Right cardiac atrium (tissue), 5 donors: ENCODE measurements at regions not wholly inside any gene's neighbourhood (a gene's known extent, or its start where the extent isn't known, plus 50 kb on each side); places are given as distances from the start of the nearest gene placed in this dataset.
"Not testable (repeated sequence)": the region's sequence is repeated elsewhere in the genome, so short reads cannot be mapped to it uniquely, and the experiment has no call there.

Experiments
- ATAC-seq, 2 donors: fragments of 200-7000 bp; cut with Tn5 transposase; one replicate each; pipeline versions ENCODE4 v1.8.0 to v1.9.1; 2020; ENCODE audit warnings: moderate library complexity in 2 of 2, mild to moderate bottlenecking in 1 of 2
- DNase-seq, 3 donors: peaks; one replicate each; pipeline ENCODE4 v3.0.0-alpha.2; 2020
- H3K27ac ChIP-seq: one replicate; pipeline ENCODE4 v1.5.1; 2013; ENCODE audit warnings: mild to moderate bottlenecking, low read length, control low read depth, moderate library complexity
- H3K27me3 ChIP-seq: one replicate; pipeline ENCODE4 v1.6.1; 2013; ENCODE audit not compliant: control insufficient read depth, insufficient read depth
- H3K4me1 ChIP-seq: one replicate; pipeline ENCODE4 v1.6.1; 2013; ENCODE audit warnings: low read length; ENCODE audit not compliant: control insufficient read depth, insufficient read depth
- H3K4me3 ChIP-seq: one replicate; pipeline ENCODE4 v1.5.1; 2013; ENCODE audit warnings: low read length, control low read depth
- H3K9me3 ChIP-seq: one replicate; pipeline ENCODE4 v1.6.1; 2013; ENCODE audit warnings: low read length; ENCODE audit not compliant: control insufficient read depth
- WGBS: extraction: QIAGEN DNeasy Blood & Tissue Kit; methylation state at CpG from one replicate; pipeline ENCODE4 v1.1.7; 2013; 5-methylcytosine and 5-hydroxymethylcytosine counted together
- intact Hi-C, 4 donors: fragments of 100-400 bp; cut with DNase I; formaldehyde crosslinking; loops; one replicate each; pipeline versions ENCODE4 v1.11.0 to v1.14.0; 2022 to 2023
- donor health status: healthy with polysubstance abuse.
- donor health status: DM: no; HTN: yes; CAD: no.
- donor health status: DM: no; HTN: no; CAD: no.
- donor health status: DM: no; HTN: yes; CAD: no; lungs with severe emphysema.
- donor health status: DM: yes; HTN: yes; CAD: no.

GRCh38 chr14:105920803-105921755 lies 394.7 kb downstream of the TMEM121 start:
- WGBS: 88% methylated on average over 24 of the region's 24 CpGs
- DNase-seq: peak in 2 of 3 donors; percentile 25 to 26
- H3K4me3 ChIP-seq, intact Hi-C loops, H3K9me3 ChIP-seq, ATAC-seq, H3K27ac ChIP-seq, H3K4me1 ChIP-seq, H3K27me3 ChIP-seq: not testable (repeated sequence)

GRCh38 chr14:105921781-105922180 lies 395.4 kb downstream of the TMEM121 start:
- DNase-seq: peak in 2 of 3 donors; percentile 11 to 30

GRCh38 chr14:105923520-105924191 lies 397.3 kb downstream of the TMEM121 start:
- DNase-seq, H3K4me1 ChIP-seq, ATAC-seq, H3K9me3 ChIP-seq, H3K4me3 ChIP-seq, H3K27me3 ChIP-seq, H3K27ac ChIP-seq, intact Hi-C loops: not testable (repeated sequence)
- WGBS: 2% methylated on average over 1 of the region's 1 CpG

More at GRCh38 chr14:105921781-105922180, 395.4 kb downstream of the TMEM121 start:
- WGBS: 65% methylated on average over 4 of the region's 4 CpGs
- H3K4me1 ChIP-seq, ATAC-seq, H3K27ac ChIP-seq, H3K9me3 ChIP-seq, H3K4me3 ChIP-seq, intact Hi-C loops, H3K27me3 ChIP-seq: not testable (repeated sequence)

- WGBS: 85% methylated on average over 13 of the region's 13 CpGs
- no peaks in the 10 kb centered on the region for H3K27me3 ChIP-seq
- ATAC-seq (no peak), DNase-seq (peak in 1 of 3 donors; percentile 16)
- no peaks in the 10 kb centered on the region for H3K9me3 ChIP-seq
- no peak overlapping the region for H3K27ac ChIP-seq
- no peak overlapping the region for H3K4me3 ChIP-seq
- intact Hi-C loops: no loop called here
- no peaks in the 10 kb centered on the region for H3K4me1 ChIP-seq
These were observed 398.7 kb downstream of the TMEM121 start for GRCh38 chr14:105924951-105925591.

GRCh38 chr14:105925615-105926372 lies 399.4 kb downstream of the TMEM121 start:
- Histone ChIP-seq H3K27me3 (no peaks in the 10 kb centered on the region), H3K4me3 (no peak overlapping the region), H3K4me1 (no peaks in the 10 kb centered on the region), H3K27ac (no peak overlapping the region), H3K9me3 (no peaks in the 10 kb centered on the region)
- peak in 1 of 3 donors; percentile 46 for DNase-seq
- no peak for ATAC-seq
- intact Hi-C loops: no loop called here
- WGBS: 85% methylated on average over 18 of the region's 18 CpGs

- peak in 1 of 3 donors; percentile 38 for DNase-seq
- intact Hi-C loops: no loop called here
- no peaks in the 10 kb centered on the region for H3K4me1 ChIP-seq
- no peak overlapping the region for H3K4me3 ChIP-seq
- H3K27me3 ChIP-seq: no peaks in the 10 kb centered on the region
- WGBS: 81% methylated on average over 18 of the region's 18 CpGs
- no peak overlapping the region for H3K27ac ChIP-seq
- no peaks in the 10 kb centered on the region for H3K9me3 ChIP-seq
- ATAC-seq: no peak
These were observed 400.2 kb downstream of the TMEM121 start for GRCh38 chr14:105926373-105927095.

GRCh38 chr14:105927096-105928060 lies 401.0 kb downstream of the TMEM121 start:
- intact Hi-C loops: no loop called here
- Histone ChIP-seq H3K27ac (no peak overlapping the region), H3K4me3 (no peak overlapping the region), H3K27me3 (no peaks in the 10 kb centered on the region), H3K9me3 (no peaks in the 10 kb centered on the region), H3K4me1 (no peaks in the 10 kb centered on the region)
- 78% methylated on average over 25 of the region's 25 CpGs for WGBS
- ATAC-seq (no peak), DNase-seq (no peak)

- H3K27me3 ChIP-seq, H3K4me1 ChIP-seq, H3K9me3 ChIP-seq, DNase-seq, H3K27ac ChIP-seq, intact Hi-C loops, H3K4me3 ChIP-seq: not testable (repeated sequence)
- 71% methylated on average over 23 of the region's 23 CpGs for WGBS
- ATAC-seq: peak in 1 of 2 donors; percentile 8
These were observed 402.1 kb downstream of the TMEM121 start for GRCh38 chr14:105928171-105929111.
